Ishikawa (cell line): ENCODE measurements at regions not wholly inside any gene's neighbourhood (a gene's known extent, or its start where the extent isn't known, plus 50 kb on each side); places are given as distances from the start of the nearest gene placed in this dataset.

Experiments
- CEBPB ChIP-seq: IDR thresholded peaks from 2 replicates; pipeline ENCODE4 v1.6.1; 2012
- EP300 ChIP-seq: IDR thresholded peaks from 2 replicates; pipeline ENCODE4 v1.6.1; 2012; ENCODE audit warnings: borderline replicate concordance
- FOXM1 ChIP-seq: IDR thresholded peaks from 2 replicates; pipeline ENCODE4 v1.6.1; 2012; ENCODE audit warnings: low read depth, borderline replicate concordance
- MAX ChIP-seq: IDR thresholded peaks from 2 replicates; pipeline ENCODE4 v1.6.1; 2012
- NFIC ChIP-seq: IDR thresholded peaks from 2 replicates; pipeline ENCODE4 v1.6.1; 2012
- RAD21 ChIP-seq: IDR thresholded peaks from 2 replicates; pipeline ENCODE4 v1.6.1; 2012; ENCODE audit warnings: low read depth
- TAF1 ChIP-seq: IDR thresholded peaks from 2 replicates; pipeline ENCODE4 v1.6.1; 2012; ENCODE audit warnings: low read depth, mild to moderate bottlenecking
- TCF12 ChIP-seq: IDR thresholded peaks from 2 replicates; pipeline ENCODE4 v1.6.1; 2012; ENCODE audit warnings: low read depth
- USF1 ChIP-seq: IDR thresholded peaks from 2 replicates; pipeline ENCODE4 v1.6.1; 2012

GRCh38 chr14:43671716-43672485 lies 835.2 kb downstream of the FSCB start:
- TF ChIP-seq TAF1 (no peak), NFIC (no peak), MAX (no peak), RAD21 (no peak), FOXM1 (no peak), USF1 (no peak), CEBPB (no peak), TCF12 (no peak), EP300 (no peak)
